GM19025 (cell line): ENCODE measurements at regions not wholly inside any gene's neighbourhood (a gene's known extent, or its start where the extent isn't known, plus 50 kb on each side); places are given as distances from the start of the nearest gene placed in this dataset.
"Not testable (repeated sequence)": the region's sequence is repeated elsewhere in the genome, so short reads cannot be mapped to it uniquely, and the experiment has no call there.

ENCODE experiments used
- ATAC-seq: cut with Tn5 transposase; IDR thresholded peaks from one replicate; pipeline ENCODE4 v1.9.1; 2021; ENCODE audit warnings: mild to moderate bottlenecking, low read depth, moderate library complexity; ENCODE audit not compliant: unreplicated experiment

- ATAC-seq, result not testable (repeated sequence)
These were observed 188.9 kb downstream of the TTC6 start for GRCh38 chr14:37784203-37784826.

DNA sequence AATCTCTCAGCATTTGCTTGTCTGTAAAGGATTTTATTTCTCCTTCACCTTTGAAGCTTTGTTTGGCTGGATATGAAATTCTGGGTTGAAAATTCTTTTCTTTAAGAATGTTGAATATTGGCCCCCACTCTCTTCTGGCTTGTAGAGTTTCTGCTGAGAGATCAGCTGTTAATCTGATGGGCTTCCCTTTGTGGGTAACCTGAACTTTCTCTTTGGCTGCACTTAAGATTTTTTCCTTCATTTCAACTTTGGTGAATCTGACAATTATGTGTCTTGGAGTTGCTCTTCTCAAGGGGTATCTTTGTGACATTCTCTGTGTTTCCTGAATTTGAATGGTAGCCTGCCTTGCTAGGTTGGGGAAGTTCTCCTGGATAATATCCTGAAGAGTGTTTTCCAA, 189.4 kb downstream of the TTC6 start:
- ATAC-seq, result not testable (repeated sequence)

GRCh38 chr14:37785298-37785697, 189.9 kb downstream of the TTC6 start:
- ATAC-seq, result not testable (repeated sequence)

GRCh38 chr14:37786114-37786625, 190.7 kb downstream of the TTC6 start:
- ATAC-seq, result not testable (repeated sequence)

- ATAC-seq, result no peak
These were observed 192.6 kb downstream of the TTC6 start for GRCh38 chr14:37787879-37788494.

GRCh38 chr14:37791384-37792036, 196.1 kb downstream of the TTC6 start:
- no peak for ATAC-seq

- no peak for ATAC-seq
These were observed 196.7 kb downstream of the TTC6 start for GRCh38 chr14:37792124-37792523.

- ATAC-seq, result no peak
These were observed 201.4 kb downstream of the TTC6 start for GRCh38 chr14:37796703-37797416.

DNA sequence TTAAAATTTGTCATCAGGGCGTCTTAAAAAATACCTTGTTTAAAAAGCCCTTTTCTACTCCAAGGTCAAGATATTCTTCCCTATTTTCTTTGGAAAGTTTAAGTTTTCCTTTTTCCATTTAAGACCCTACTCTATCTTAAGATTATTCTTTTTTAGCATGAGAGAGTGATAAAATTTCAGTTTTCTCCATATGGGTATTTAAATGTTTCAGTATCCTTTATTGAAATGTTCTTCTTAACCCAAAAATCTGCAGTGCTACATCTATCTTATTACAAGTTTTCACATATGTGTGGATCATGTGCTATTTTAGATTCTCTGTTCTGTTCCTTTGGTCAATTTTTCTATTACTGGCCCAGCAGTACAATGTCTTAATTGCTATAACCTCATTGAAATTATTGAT, 202.2 kb downstream of the TTC6 start:
- no peak for ATAC-seq

DNA sequence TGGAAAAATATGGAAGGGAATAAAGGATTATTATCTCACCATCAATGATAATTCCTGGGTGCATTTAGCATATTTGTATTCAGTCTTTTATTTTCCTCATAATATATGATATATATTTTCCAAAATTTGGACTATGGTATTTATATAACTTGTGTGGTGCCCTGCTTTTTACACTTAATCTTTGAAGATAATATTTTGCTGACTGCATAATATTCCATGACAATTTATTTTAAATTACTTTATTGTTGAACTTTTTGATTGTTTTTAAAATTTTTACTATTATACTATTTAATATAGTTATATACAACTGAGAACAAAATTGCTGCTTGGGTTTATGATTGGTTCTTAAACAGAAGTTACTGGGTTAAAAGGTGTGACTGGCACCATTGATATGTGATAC, 212.3 kb downstream of the TTC6 start:
- ATAC-seq, result no peak

DNA sequence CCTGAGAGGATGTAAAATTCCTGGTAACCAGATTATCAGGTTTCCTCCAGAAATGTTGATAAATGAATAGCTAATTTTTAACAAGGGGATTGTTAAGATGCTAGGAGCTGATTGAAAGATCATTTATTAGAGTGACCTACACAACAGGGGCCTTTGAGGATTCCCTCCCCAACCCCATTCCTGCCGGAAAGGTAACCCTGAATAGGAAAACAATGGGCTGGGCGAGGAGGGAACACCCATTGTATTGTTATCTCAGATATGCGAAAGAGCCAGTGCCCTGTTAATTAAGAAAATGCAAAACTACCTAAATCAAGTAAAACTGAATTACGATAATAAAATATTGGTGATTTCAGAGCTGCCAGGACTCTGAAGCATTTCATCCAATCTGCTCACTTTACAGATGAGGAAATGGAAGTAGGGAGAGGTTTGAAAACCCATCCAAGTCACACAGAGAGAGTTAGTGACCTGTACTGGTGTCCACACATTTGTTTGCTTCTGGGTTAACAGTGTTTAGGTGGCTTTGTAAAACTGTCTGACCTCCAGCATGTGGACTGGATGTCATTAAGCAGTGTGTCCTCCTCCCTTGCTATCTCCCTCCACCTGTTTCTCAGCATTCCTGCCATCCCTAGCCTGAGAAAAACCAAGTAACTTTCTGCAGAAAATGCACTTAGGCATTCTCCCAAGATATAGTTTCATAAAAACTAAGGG, 214.8 kb downstream of the TTC6 start:
- ATAC-seq, result no peak

DNA sequence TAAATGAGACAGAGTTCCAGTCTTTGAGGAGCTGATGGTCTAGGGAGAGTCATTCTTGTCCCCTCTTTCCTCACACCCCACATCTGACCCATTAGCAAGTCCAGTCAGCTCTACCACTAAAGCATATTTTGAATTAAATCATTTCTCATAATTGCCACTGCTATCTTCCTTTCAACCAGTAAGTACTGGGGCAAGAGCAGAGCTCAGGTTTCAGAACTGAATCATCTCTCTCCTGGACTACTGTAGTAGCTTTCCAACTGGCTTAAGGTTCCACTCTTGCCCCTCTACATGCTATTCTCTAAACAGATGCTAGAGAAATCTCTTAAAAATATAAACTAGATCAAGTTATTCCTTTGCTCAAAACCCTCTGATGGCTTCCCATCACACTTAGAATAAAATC, 218.3 kb downstream of the TTC6 start:
- ATAC-seq, result no peak

DNA sequence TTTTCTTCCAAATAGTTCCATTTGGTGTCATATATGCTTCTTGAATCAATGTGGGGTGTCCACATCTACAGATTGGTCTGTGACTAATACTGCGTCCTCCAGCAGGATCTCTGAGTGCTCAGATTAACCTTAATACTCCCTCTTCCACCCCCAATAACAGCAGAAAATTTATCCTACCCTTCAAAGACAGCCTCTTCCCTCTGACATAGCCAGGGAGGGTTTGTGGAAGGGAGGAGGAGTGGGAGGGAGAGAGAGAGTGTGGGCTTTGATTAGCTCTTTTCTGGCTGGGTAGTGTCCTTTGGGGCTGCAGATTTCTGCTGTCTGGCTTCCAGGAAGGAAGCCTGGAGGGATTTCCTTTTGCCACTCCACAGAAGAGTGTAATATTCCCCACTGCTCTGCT, 220.7 kb downstream of the TTC6 start:
- no peak for ATAC-seq

DNA sequence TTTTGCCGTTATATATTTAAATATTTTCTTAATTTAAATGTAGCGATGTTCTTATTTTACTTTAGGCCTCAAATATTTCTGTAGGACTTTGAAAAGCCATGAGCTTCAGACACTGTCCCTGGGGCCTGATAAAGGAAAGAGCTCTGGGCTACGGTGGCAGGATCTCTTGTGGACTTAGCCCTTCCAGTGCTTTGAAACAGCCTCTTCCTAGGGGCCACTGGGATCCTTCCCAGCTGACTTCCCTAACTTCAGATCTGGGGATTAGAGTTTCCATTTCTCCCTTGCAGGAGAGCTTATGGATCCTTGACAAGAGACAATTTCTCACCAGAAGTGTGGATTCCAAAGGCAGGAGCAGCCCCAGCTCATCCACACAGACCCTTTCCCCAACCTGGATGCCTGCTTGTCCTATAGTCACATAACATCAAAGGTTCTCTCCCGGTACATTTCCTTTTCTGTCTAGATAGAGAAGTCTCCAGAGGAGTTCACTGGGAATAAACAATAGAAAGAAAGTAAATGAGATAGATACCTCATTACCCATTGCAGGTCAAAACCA, 221.4 kb downstream of the TTC6 start:
- ATAC-seq, result no peak

DNA sequence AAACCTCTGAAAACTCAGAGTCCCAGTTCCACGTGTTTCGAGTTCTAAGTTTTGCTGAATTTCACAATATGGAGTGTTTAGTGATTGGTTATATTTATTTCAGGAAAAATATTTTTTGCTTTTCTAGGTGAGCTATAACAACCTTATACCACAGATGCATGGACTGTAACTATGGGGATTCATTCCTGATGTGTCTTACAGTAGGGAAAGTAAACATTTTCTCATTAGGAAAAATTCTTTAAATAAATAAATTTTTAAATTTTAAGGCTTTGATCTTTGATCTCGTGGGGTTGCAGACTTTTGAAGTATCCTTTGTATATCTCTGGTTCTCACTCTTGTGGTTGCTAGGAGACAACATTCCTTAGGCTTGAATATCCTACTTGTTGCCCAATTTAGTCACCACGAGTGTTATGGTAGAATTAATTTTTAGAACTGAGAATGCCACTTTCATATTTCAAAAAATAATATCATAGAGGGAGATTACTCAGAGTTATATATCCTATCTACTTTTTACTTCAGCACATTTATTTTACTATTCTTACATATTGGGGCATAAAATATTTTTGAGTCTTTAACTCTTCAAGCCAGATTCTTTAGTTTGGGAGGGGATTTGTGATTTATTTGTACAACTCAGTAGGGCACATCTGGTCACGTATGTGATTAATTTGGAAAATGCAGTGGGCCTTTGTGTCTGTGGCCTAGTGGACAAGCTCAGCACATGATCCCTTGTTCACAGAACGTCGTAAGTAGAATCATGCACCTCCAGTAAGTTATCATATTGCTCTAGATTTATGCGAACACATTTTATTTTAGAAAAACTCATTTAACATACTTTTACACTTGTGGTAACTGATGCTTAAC, 224.0 kb downstream of the TTC6 start:
- no peak for ATAC-seq

GRCh38 chr14:37820810-37821209, 225.4 kb downstream of the TTC6 start:
- ATAC-seq, result not testable (repeated sequence)

DNA sequence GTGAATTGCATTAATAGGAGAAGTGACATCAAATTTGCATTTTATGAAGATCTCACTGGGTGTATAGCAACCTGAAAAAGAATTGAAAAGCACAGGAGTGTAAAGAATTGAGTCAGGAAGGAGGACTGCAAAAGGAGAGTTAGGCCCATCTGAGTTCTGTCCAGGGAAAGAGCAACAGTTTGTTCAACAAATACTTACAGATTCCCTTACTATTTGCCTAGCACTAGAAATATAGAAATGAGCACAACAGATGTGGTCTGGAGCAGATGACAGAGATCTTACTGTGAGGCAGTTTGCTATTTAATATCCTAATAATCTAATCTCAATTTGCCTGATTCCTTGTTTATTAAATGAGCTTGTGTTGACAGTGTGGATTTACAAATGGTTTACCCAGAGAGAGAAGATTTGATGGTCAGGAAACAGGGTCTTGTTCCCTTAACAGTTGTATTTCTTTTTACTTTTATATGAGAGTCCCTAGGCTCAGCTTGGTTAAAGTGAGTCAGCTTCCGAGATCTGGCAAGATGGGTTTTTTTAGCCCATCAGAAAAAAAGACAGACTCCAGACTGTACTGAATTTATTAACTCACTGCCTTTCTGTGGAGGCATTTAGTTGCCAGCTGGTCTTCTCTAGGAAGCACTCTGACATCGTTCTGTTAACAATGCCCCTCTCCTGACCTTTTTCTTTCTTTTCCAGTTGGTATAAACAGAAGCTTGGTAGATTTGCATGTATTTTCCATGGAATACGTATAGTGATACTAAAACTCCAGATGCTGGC, 229.7 kb downstream of the TTC6 start:
- no peak for ATAC-seq

DNA sequence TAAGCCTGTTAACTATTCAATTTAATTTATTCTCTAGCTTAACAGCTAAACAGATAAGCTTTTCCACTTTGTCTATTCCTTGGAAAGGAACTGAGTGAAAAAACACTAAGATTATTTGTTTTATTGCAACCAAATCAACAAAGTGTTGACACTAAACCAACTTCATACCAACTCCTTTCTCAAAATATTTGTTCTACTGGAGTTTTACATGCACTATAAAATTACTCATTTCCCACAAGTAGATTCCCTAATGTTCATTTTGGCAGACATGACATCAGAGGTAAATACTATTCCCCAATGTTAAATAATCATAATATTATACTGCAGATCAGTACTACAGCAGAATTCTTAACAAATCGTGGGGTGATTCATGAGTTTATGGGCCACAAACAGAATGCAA, 231.4 kb downstream of the TTC6 start:
- ATAC-seq, result no peak

- ATAC-seq, result no peak
These were observed 234.8 kb downstream of the TTC6 start for GRCh38 chr14:37830271-37830670.
